Thyroid gland (tissue), 4 donors: ENCODE measurements at regions not wholly inside any gene's neighbourhood (a gene's known extent, or its start where the extent isn't known, plus 50 kb on each side); places are given as distances from the start of the nearest gene placed in this dataset.

ENCODE experiments used
- DNase-seq, 2 donors: peaks; one replicate each; pipeline ENCODE4 v3.0.0-alpha.2; 2019
- H3K27ac ChIP-seq, 3 donors: fragments of 200-600 bp; sonication (generic); 1 replicate in 2 of 3; 2 replicates in 1 of 3; pipeline ENCODE4 v1.5.1; 2016 to 2019; ENCODE audit warnings: mild to moderate bottlenecking in 1 of 3, moderate library complexity in 1 of 3
- H3K27me3 ChIP-seq: fragments of 200-600 bp; sonication (generic); one replicate; pipeline ENCODE4 v1.5.1; 2019
- H3K36me3 ChIP-seq, 2 donors: fragments of 200-600 bp; sonication (generic); one replicate each; pipeline ENCODE4 v1.5.1; 2016 to 2019
- H3K4me1 ChIP-seq, 2 donors: fragments of 200-600 bp; sonication (generic); one replicate each; pipeline ENCODE4 v1.5.1; 2017 to 2019
- H3K4me3 ChIP-seq, 3 donors: fragments of 200-600 bp; sonication (generic); replicated peaks in 1 of 3; 1 replicate in 2 of 3; 2 replicates in 1 of 3; pipeline ENCODE4 v1.5.1; 2016; ENCODE audit warnings: mild to moderate bottlenecking in 1 of 3
- H3K9me3 ChIP-seq: fragments of 200-600 bp; sonication (generic); one replicate; pipeline ENCODE4 v1.5.1; 2017
- POLR2A ChIP-seq, 2 donors: fragments of 450-650 bp; IDR thresholded peaks; one replicate each; pipeline ENCODE4 v1.6.1; 2017; ENCODE audit warnings: antibody characterized with exemption in 2 of 2, mild to moderate bottlenecking in 2 of 2, moderate library complexity in 1 of 2
- WGBS, 2 donors: methylation state at CpG; one replicate each; pipeline ENCODE4 v1.1.5; 2017; 5-methylcytosine and 5-hydroxymethylcytosine counted together
- intact Hi-C: fragments of 100-400 bp; cut with DNase I; formaldehyde crosslinking; loops from one replicate; pipeline ENCODE4 v1.15.1; 2023
- TF ChIP-seq, protein P1 (sequence below), 6 experiments: fragments of 200-600 bp in 3 of 6; fragments of 450-650 bp in 3 of 6; sonication (generic) in 3 of 6; IDR thresholded peaks; one replicate each; pipeline ENCODE4 v1.5.1; 2016 to 2019; ENCODE audit warnings: antibody characterized with exemption in 6 of 6, mild to moderate bottlenecking in 2 of 6, inconsistent platforms in 1 of 6, moderate library complexity in 1 of 6

DNA sequence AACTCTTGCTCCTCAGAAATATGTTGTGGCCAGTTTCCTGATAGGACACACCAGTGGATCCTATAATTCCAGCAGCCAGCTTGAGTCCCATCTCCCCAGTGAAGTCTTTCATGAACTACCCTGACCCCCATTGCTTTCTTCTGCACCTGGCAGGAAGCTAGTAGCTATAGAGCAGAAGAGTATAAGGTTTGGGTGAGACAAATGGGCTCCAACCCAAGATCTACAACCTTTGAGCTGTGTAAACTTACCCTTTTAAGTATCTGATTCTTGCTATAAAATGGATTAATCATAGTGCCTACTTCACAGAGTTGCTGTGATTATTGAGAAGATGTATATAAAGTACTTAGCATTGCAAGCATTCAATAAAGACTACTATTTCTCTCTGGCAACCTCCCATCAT, 396.9 kb upstream of the CADM1 start:
- no peak for DNase-seq
- H3K27ac ChIP-seq: no peak overlapping the region

DNA sequence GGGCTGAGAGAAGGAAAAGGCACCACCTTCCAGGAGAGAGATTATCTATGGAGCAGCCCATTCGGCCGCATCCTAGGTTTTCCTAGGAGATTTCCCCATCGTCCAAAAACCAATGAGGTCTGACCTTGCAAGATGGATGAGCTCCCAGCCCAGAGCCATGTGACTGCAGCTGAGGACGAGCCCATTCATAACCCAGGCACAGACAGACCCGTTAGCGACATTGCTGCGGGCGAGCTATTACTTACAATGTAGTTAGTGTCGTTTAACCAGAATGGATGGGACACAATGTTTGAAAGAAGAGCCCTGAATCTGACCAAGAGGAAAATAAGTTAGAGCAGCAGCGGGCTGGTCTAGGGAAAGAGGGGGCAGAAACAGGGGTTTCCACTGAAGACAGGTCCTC, 395.9 kb upstream of the CADM1 start:
- DNase-seq: no peak

More for the DNA sequence above, 396.9 kb upstream of the CADM1 start:
- intact Hi-C loops: no loop called here
- H3K4me1 ChIP-seq: no peaks in the 10 kb centered on the region
- no peaks in the 10 kb centered on the region for H3K36me3 ChIP-seq
- H3K27me3 ChIP-seq: no peaks in the 10 kb centered on the region
- H3K9me3 ChIP-seq: no peaks in the 10 kb centered on the region
- no peak overlapping the region for H3K4me3 ChIP-seq
- no peak for TF ChIP-seq POLR2A (IDR thresholded peaks at IDR 0.05)
- TF ChIP-seq, protein P1, sequence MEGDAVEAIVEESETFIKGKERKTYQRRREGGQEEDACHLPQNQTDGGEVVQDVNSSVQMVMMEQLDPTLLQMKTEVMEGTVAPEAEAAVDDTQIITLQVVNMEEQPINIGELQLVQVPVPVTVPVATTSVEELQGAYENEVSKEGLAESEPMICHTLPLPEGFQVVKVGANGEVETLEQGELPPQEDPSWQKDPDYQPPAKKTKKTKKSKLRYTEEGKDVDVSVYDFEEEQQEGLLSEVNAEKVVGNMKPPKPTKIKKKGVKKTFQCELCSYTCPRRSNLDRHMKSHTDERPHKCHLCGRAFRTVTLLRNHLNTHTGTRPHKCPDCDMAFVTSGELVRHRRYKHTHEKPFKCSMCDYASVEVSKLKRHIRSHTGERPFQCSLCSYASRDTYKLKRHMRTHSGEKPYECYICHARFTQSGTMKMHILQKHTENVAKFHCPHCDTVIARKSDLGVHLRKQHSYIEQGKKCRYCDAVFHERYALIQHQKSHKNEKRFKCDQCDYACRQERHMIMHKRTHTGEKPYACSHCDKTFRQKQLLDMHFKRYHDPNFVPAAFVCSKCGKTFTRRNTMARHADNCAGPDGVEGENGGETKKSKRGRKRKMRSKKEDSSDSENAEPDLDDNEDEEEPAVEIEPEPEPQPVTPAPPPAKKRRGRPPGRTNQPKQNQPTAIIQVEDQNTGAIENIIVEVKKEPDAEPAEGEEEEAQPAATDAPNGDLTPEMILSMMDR (IDR thresholded peaks at IDR 0.05): no peak

DNA sequence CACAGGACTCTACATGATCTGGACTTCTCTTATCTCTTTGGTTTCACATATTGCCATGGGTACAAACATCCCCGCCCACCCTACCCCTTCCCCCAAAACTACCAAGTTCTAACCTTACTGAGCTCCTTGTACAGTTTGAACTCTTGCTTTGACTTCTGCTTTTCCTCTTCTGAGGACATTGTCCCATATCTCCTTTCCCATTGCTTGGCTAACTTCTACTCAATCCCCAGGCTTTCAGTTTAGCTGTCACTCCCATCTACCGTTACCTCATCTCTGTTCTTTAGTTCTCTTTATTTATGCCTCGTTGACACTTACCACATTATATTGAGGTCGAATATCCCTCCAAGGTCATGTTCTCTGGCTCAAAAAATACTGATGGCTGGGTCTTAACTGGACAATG, 393.5 kb upstream of the CADM1 start:
- no peaks in the 10 kb centered on the region for H3K36me3 ChIP-seq
- no peak overlapping the region for H3K4me3 ChIP-seq
- no peak for DNase-seq
- WGBS, 2 donors: 55 to 57% methylated on average over 3 to 4 of the region's 4 CpGs
- H3K9me3 ChIP-seq: no peaks in the 10 kb centered on the region
- intact Hi-C loops: no loop called here
- H3K27me3 ChIP-seq: no peaks in the 10 kb centered on the region
- H3K27ac ChIP-seq: no peak overlapping the region
- H3K4me1 ChIP-seq: no peaks in the 10 kb centered on the region
- TF ChIP-seq POLR2A (IDR thresholded peaks at IDR 0.05): no peak
- TF ChIP-seq, protein P1 (IDR thresholded peaks at IDR 0.05): no peak

More for the DNA sequence above, 395.9 kb upstream of the CADM1 start:
- TF ChIP-seq, protein P1 (IDR thresholded peaks at IDR 0.05): no peak
- no peak for TF ChIP-seq POLR2A (IDR thresholded peaks at IDR 0.05)
- Histone ChIP-seq H3K4me3 (no peak overlapping the region), H3K9me3 (no peaks in the 10 kb centered on the region), H3K27ac (no peak overlapping the region), H3K4me1 (no peaks in the 10 kb centered on the region), H3K27me3 (no peaks in the 10 kb centered on the region), H3K36me3 (no peaks in the 10 kb centered on the region)
- 77 to 80% methylated on average over 10 of the region's 10 CpGs for WGBS, 2 donors
- intact Hi-C loops: no loop called here

GRCh38 chr11:115896084-115896483, 391.9 kb upstream of the CADM1 start:
- Histone ChIP-seq H3K36me3 (no peaks in the 10 kb centered on the region), H3K27ac (no peak overlapping the region), H3K4me3 (no peak overlapping the region), H3K9me3 (no peaks in the 10 kb centered on the region), H3K27me3 (no peaks in the 10 kb centered on the region), H3K4me1 (no peaks in the 10 kb centered on the region)
- 95 to 97% methylated on average over 2 of the region's 2 CpGs for WGBS, 2 donors
- no peak for TF ChIP-seq POLR2A (IDR thresholded peaks at IDR 0.05)
- TF ChIP-seq, protein P1 (IDR thresholded peaks at IDR 0.05): no peak
- DNase-seq: no peak
- intact Hi-C loops: no loop called here

GRCh38 chr11:115895594-115895993, 391.4 kb upstream of the CADM1 start:
- Histone ChIP-seq H3K27me3 (no peaks in the 10 kb centered on the region), H3K27ac (no peak overlapping the region), H3K4me1 (no peaks in the 10 kb centered on the region), H3K9me3 (no peaks in the 10 kb centered on the region), H3K36me3 (no peaks in the 10 kb centered on the region), H3K4me3 (no peak overlapping the region)
- intact Hi-C loops: no loop called here
- 98 to 100% methylated on average over 1 of the region's 1 CpG for WGBS, 2 donors
- no peak for TF ChIP-seq POLR2A (IDR thresholded peaks at IDR 0.05)
- TF ChIP-seq, protein P1 (IDR thresholded peaks at IDR 0.05): no peak
- no peak for DNase-seq
